NCI-H2029 treated with DMSO at 0.1 percent for 48 hours (cell line): ENCODE measurements at regions not wholly inside any gene's neighbourhood (a gene's known extent, or its start where the extent isn't known, plus 50 kb on each side); places are given as distances from the start of the nearest gene placed in this dataset.
"Not testable (repeated sequence)": the region's sequence is repeated elsewhere in the genome, so short reads cannot be mapped to it uniquely, and the experiment has no call there.

Experiments used
- DNase-seq: peaks from one replicate; lab custom pipeline; 2025; lab: John Stamatoyannopoulos, UW

GRCh38 chr13:97724450-97724849 is 229.0 kb upstream of the IPO5 start:
- DNase-seq = no peak

DNA sequence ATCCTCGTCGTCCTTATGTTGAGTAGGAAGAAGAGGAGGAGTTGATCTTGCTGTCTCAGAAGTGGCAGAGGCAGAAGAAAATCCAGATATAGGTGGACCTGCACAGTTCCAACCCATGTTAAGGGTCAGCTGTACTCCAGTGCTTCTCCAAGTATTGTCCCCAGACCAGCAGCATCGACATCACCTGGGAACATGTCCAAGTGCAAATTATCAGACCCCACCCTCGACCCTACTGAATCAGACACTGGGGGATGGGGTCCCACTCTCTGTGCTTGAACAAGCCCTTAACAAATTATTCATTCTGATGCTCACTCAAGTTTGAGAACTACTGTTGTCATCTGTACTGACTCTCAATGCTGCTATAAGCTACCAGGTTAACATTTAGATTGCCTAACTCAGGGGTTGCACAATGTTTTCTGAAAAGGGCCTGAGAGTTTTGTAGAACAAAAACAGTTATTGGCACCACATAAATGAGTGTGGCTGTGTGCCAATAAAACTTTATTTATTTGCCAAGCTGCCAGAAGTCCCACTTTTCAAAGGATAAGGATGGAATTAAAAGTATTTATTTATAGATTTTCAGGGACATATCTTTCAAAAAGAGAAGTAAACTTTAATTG is 226.7 kb upstream of the IPO5 start:
- DNase-seq = no peak

GRCh38 chr13:97727991-97728390 is 225.5 kb upstream of the IPO5 start:
- DNase-seq = no peak

- DNase-seq = no peak
These were observed 217.0 kb upstream of the IPO5 start for GRCh38 chr13:97736436-97736835.

- DNase-seq = no peak
These were observed 211.4 kb upstream of the IPO5 start for GRCh38 chr13:97742084-97742483.

DNA sequence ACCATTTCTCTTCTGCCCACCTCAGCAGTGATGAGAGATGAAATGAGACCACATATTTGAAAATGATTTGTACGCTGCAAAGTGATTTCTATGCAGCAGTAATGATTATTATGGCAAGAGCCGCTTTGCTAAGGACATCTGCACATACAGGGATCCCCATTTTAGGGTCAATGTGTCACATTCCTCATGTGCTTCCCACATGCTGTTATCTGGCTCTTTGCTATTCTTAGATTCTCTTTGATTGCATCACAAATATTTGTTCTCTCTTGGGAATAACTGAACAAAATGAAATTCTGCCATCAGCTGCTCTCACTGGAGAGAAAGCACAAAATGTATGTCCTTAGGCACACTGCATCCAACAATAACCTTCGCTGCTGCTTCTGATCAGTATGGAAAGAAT is 209.5 kb upstream of the IPO5 start:
- no peak for DNase-seq

GRCh38 chr13:97746649-97747048 is 206.8 kb upstream of the IPO5 start:
- DNase-seq = no peak

DNA sequence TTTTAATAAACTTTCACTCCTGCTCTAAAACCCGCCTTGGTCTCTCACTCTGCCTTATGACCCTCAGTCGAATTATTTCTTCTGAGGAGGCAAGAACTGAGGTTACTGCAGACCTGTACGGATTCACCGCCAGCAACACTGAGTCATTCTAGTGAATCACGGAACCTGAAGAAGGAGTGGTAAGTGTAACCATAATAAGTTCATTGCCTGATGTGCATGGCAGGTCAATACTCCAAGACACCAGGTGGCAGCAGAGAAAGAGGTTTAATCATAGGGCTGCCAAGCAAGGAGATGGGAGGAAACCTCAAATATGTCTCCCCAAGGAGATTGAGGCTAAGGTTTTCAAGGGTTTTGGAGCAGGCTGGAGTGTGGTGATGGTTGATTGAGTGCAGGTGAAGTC is 204.3 kb upstream of the IPO5 start:
- no peak for DNase-seq

DNA sequence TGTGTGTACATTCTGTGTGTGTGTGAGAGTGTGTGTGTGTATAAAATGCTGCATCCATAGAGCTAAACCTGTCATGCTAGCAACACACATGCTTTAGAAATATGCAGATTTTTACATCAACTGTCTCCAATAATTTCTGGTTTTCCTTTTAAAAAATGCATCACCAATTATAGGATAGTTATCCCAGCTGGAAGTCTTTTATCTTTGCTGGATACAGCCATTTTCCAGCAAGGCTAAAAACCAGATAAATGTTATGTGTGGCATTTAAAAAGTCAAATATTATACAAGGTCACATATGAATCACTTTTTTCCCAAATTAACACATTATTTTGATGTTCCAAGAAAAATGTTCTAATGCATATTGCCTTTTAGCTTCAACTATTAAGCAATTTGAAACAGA is 202.0 kb upstream of the IPO5 start:
- DNase-seq = no peak

DNA sequence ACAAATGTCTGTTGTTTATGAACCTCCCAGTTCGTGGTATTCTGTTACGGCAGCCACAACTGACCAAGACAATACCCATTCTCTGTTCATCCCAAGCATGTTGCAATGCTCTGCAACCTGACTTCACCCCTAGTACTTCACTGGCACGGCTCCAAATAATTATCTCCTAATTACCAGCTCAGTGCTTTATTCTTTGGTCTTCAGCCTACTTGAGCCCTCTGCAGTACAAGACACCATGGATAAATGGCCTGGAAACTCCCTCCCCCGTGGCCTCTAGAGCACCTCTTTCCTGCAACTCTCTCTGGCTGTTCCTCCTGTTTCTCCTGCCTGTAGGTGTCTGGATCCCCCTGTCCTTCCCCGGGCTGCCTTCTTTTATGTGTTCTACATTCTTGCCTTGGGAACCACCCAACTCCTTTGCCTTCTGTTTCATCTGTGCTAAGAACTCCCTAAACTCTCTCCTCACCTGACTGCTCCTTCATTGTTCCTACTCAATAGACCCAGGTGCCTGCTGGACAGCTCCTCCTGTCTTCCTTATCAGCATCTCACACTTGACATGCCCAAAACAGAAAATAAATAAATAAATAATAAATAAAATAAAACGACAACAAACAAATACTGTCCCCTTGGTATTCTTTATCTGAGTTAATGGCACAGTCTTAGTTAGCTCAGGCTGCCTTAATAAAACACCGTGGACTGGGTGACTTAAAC is 200.4 kb upstream of the IPO5 start:
- DNase-seq = no peak

- DNase-seq = no peak
These were observed 199.4 kb upstream of the IPO5 start for GRCh38 chr13:97753942-97754670.

DNA sequence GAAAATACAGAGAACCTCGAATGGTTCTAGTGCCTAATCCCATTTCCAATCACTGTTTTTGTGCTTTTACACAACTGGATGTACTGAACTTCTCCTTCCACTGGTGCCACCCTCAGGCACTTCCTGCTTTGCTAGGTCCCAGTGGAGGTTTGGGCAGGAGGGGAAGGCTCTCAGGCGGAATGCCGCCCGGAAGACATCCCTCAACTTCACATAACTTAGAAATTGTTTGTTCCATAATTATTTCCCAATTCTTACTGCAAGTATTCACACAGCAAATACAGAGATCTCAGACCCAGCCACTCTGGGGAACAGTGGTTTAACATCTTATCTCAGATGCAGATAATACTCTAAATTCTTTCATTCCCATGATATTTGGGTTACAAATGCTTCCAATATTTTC is 195.7 kb upstream of the IPO5 start:
- no peak for DNase-seq

DNA sequence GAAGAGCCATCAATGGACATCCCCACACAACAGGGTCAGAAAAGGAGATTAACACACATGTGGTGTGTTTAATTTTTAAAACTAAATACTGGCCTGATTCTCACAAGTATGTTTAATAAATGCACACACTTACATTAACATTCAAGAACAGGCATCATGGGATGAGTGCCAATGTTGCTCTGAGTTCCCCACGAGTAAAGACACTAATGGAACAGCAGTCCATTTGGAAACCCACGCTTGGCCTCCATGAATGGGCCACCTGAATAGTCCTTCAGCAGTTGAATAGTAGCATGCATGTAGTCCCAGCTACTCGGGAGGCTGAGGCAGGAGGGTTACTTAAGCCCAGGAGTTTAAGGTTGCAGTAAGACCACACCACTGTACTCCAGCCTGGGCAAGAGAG is 195.2 kb upstream of the IPO5 start:
- no peak for DNase-seq

- no peak for DNase-seq
These were observed 191.5 kb upstream of the IPO5 start for GRCh38 chr13:97761796-97762540.

- DNase-seq = no peak
These were observed 186.7 kb upstream of the IPO5 start for GRCh38 chr13:97766749-97767148.

DNA sequence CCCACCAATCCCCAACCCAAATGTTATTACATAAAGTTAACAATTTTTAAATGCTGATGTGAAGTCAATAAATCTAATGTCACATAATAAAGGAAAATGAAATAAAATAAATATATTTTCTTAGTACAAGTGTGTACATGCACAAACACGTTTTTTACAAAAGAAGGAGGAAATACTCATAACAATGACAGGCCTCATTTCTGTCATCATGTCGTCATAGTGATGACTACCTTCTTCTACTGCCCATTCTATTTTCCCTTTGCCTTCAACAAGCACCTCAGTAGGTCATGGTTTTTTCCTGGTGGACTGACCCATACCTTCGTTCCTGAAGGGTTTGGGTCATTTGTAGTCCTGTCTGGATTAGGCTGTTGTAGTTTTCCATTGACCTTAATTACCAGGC is 185.3 kb upstream of the IPO5 start:
- no peak for DNase-seq

DNA sequence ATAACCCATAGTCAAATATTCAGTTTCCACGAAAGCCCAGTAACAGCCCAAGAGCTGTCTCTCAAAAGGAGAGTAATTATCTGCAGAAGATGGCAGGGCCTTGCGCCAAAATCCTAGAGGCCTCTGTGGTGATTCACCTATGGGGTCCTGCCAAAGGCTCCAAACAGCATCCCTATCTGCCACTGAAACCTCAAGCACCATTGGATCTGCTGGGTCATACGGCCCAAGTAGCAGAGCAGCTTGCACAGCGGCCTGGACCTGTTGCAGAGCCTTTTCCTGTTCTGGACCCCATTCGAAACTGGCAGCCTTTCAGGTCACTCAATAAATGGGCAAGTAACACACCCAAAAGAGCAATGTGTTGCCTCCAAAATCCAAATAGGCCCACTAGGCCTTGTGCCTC is 183.2 kb upstream of the IPO5 start:
- not testable (repeated sequence) for DNase-seq

DNA sequence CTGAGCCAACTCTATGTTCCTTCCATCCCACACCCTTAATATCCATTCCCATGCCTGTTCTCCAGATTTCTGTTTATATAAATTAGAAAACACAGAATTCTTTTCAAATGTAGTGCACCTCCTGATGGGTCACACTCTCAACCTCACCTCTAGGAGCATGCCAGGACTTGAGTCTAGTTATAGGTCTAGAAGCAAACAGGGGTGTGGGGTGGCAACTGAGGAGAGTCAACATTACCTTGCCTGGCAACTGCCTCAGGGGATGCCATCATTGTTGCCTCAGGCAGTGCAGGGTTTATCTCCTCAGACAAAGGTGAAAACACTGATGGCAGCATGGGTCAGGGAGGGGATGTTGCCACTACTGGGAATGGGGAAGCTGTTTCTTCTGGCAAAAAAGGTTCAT is 181.0 kb upstream of the IPO5 start:
- DNase-seq = not testable (repeated sequence)

- not testable (repeated sequence) for DNase-seq
These were observed 178.9 kb upstream of the IPO5 start for GRCh38 chr13:97774391-97775100.

DNA sequence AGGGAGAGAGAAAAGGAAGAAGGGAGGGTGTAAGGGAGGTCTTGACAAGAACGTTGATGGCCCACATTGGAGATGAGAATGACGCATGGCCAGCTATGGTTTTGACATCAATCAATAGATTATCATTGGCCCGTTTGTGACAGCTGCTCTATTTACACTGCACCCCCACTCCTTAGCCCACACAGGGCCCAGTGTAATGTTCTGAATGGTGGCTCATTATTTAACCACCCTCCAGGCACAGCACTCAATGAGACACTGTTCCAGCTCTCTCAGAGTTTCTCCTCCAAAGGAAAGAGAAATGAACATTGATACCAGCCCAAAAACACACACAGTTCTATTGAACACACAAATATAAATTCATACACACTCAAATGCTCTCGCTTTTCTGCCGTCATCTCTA is 173.0 kb upstream of the IPO5 start:
- DNase-seq = no peak

- DNase-seq = no peak
These were observed 171.6 kb upstream of the IPO5 start for GRCh38 chr13:97781891-97782305.

GRCh38 chr13:97786510-97786909 is 167.0 kb upstream of the IPO5 start:
- DNase-seq = no peak
